CD4-positive, alpha-beta T cell treated with Interleukin-21 for 1 hour (primary cell): ENCODE measurements at regions not wholly inside any gene's neighbourhood (a gene's known extent, or its start where the extent isn't known, plus 50 kb on each side); places are given as distances from the start of the nearest gene placed in this dataset.

Experiments
- DNase-seq: peaks from one replicate; pipeline ENCODE4 v3.0.0-alpha.2; 2020

- no peak for DNase-seq
Measured at GRCh38 chr6:169936355-169936975, 185.0 kb downstream of the ERMARD start.

- no peak for DNase-seq
Measured at GRCh38 chr6:169935861-169936260, 184.4 kb downstream of the ERMARD start.

- DNase-seq, result no peak
Measured at GRCh38 chr6:169935348-169935718, 183.9 kb downstream of the ERMARD start.

GRCh38 chr6:169934699-169935347 is 183.4 kb downstream of the ERMARD start:
- no peak for DNase-seq

GRCh38 chr6:169933839-169934698 is 182.6 kb downstream of the ERMARD start:
- DNase-seq, result no peak

- no peak for DNase-seq
Measured at GRCh38 chr6:169933251-169933821, 181.9 kb downstream of the ERMARD start.

GRCh38 chr6:169932491-169932890 is 181.1 kb downstream of the ERMARD start:
- DNase-seq, result no peak

- no peak for DNase-seq
Measured at GRCh38 chr6:169931261-169931660, 179.8 kb downstream of the ERMARD start.

- peak; percentile 21 for DNase-seq
Measured at GRCh38 chr6:169930799-169931198, 179.4 kb downstream of the ERMARD start.

GRCh38 chr6:169927711-169928110 is 176.3 kb downstream of the ERMARD start:
- no peak for DNase-seq

GRCh38 chr6:169926617-169927417 is 175.4 kb downstream of the ERMARD start:
- no peak for DNase-seq

GRCh38 chr6:169923468-169924464 is 172.3 kb downstream of the ERMARD start:
- no peak for DNase-seq

GRCh38 chr6:169921853-169922824 is 170.7 kb downstream of the ERMARD start:
- peak; percentile 28 for DNase-seq

GRCh38 chr6:169921217-169921616 is 169.8 kb downstream of the ERMARD start:
- DNase-seq, result no peak

GRCh38 chr6:169920359-169921020 is 169.1 kb downstream of the ERMARD start:
- no peak for DNase-seq

- DNase-seq, result no peak
Measured at GRCh38 chr6:169918954-169919549, 167.6 kb downstream of the ERMARD start.

- no peak for DNase-seq
Measured at GRCh38 chr6:169918239-169918953, 167.0 kb downstream of the ERMARD start.

GRCh38 chr6:169917153-169917552 is 165.7 kb downstream of the ERMARD start:
- DNase-seq, result no peak
